A549 (cell line): ENCODE measurements at regions not wholly inside any gene's neighbourhood (a gene's known extent, or its start where the extent isn't known, plus 50 kb on each side); places are given as distances from the start of the nearest gene placed in this dataset.

Experiments used
- CHD2 ChIP-seq: fragments of 150-350 bp; IDR thresholded peaks from 2 replicates; pipeline ENCODE4 v1.6.1; 2014; ENCODE audit warnings: low read length; ENCODE audit not compliant: partially characterized antibody
- EP300 ChIP-seq, 2 experiments: fragments of >200 bp; sonication (Bioruptor Twin); formaldehyde crosslinking; IDR thresholded peaks; 2 replicates in 1 of 2; 3 replicates in 1 of 2; pipeline ENCODE4 v1.6.1; 2016 to 2017
- RAD21 ChIP-seq, 2 experiments: fragments of >200 bp in 1 of 2; sonication (Bioruptor Twin) in 1 of 2; formaldehyde crosslinking in 1 of 2; IDR thresholded peaks in 1 of 2; conservative IDR thresholded peaks in 1 of 2; 2 replicates in 1 of 2; 3 replicates in 1 of 2; pipeline ENCODE4 v1.6.1; 2012 to 2018; ENCODE audit warnings: inconsistent platforms in 1 of 2
- TF ChIP-seq, protein P1 (sequence below): fragments of 200-600 bp; sonication (generic); IDR thresholded peaks from 2 replicates; pipeline ENCODE4 v1.6.1; 2016; ENCODE audit warnings: antibody characterized with exemption, mild to moderate bottlenecking, moderate library complexity
- TF ChIP-seq, protein P2 (sequence below): IDR thresholded peaks from 2 replicates; pipeline ENCODE4 v1.6.1; 2012
- TF ChIP-seq, protein P3 (sequence below): IDR thresholded peaks from 2 replicates; pipeline ENCODE4 v1.6.1; 2012
- TF ChIP-seq, protein P4 (sequence below): fragments of 150-350 bp; IDR thresholded peaks from 2 replicates; pipeline ENCODE4 v1.6.1; 2014; ENCODE audit warnings: low read depth, mild to moderate bottlenecking, low read length
- TF ChIP-seq, protein P5 (sequence below): fragments of >200 bp; sonication (Bioruptor Twin); formaldehyde crosslinking; IDR thresholded peaks from 3 replicates; pipeline ENCODE4 v1.5.1; 2016

DNA sequence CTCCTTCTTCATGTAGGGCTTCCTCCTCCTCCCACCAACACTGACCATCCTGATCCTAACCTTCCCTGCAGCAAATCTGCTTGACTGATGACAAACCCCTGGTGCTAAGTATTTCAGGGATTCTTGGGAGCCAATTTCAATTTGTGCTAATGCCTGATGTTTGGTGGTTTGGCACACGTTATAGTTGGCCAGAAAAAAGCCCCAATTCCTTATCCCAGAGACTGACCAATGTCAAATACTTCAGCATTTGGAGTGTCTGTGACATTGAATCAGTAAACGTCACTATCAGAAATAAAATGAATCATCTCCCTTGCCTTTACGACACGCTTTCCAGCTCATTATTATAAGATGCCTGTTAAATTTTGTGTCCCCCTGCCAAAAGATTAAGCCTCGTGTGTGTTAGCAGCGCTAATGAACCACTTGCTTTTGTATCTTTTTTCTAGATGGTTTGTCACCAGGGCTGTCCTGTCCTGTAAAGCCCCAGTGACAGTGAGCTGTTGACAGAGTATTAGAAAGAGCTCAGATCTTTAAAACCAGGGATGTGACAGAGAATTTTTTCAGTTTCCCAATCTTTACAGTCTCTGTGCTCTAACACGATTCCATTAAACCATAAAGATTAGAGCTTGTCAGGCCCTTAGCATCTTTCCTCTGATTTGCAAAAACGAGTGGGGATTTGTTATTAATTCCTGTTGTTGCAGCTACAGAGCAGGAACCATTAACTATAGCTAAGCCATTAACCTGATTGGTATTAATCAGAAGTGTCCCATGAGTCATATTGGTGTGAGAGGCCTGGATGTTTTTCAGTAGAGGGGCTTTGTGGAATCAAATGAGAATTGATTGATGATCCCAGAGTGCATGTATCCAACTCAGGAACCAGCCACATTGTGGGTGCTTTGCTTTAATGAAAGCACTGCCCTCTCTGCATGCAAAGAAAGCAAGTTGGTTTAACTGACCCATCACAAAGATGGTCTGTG lies 665.1 kb upstream of the PLXNA2 start:
- TF ChIP-seq, protein P1, sequence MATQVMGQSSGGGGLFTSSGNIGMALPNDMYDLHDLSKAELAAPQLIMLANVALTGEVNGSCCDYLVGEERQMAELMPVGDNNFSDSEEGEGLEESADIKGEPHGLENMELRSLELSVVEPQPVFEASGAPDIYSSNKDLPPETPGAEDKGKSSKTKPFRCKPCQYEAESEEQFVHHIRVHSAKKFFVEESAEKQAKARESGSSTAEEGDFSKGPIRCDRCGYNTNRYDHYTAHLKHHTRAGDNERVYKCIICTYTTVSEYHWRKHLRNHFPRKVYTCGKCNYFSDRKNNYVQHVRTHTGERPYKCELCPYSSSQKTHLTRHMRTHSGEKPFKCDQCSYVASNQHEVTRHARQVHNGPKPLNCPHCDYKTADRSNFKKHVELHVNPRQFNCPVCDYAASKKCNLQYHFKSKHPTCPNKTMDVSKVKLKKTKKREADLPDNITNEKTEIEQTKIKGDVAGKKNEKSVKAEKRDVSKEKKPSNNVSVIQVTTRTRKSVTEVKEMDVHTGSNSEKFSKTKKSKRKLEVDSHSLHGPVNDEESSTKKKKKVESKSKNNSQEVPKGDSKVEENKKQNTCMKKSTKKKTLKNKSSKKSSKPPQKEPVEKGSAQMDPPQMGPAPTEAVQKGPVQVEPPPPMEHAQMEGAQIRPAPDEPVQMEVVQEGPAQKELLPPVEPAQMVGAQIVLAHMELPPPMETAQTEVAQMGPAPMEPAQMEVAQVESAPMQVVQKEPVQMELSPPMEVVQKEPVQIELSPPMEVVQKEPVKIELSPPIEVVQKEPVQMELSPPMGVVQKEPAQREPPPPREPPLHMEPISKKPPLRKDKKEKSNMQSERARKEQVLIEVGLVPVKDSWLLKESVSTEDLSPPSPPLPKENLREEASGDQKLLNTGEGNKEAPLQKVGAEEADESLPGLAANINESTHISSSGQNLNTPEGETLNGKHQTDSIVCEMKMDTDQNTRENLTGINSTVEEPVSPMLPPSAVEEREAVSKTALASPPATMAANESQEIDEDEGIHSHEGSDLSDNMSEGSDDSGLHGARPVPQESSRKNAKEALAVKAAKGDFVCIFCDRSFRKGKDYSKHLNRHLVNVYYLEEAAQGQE, result no peak
- TF ChIP-seq EP300 (IDR thresholded peaks at IDR 0.05) (no peak), CHD2 (no peak), RAD21 (conservative IDR thresholded peaks at IDR 0.05 in 1 of 2, IDR thresholded peaks at IDR 0.05 in 1 of 2) (no peak)
- TF ChIP-seq, protein P2, sequence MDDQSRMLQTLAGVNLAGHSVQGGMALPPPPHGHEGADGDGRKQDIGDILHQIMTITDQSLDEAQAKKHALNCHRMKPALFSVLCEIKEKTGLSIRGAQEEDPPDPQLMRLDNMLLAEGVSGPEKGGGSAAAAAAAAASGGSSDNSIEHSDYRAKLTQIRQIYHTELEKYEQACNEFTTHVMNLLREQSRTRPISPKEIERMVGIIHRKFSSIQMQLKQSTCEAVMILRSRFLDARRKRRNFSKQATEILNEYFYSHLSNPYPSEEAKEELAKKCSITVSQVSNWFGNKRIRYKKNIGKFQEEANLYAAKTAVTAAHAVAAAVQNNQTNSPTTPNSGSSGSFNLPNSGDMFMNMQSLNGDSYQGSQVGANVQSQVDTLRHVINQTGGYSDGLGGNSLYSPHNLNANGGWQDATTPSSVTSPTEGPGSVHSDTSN, result no peak
- TF ChIP-seq, protein P3, sequence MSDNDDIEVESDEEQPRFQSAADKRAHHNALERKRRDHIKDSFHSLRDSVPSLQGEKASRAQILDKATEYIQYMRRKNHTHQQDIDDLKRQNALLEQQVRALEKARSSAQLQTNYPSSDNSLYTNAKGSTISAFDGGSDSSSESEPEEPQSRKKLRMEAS, result no peak
- TF ChIP-seq, protein P4, sequence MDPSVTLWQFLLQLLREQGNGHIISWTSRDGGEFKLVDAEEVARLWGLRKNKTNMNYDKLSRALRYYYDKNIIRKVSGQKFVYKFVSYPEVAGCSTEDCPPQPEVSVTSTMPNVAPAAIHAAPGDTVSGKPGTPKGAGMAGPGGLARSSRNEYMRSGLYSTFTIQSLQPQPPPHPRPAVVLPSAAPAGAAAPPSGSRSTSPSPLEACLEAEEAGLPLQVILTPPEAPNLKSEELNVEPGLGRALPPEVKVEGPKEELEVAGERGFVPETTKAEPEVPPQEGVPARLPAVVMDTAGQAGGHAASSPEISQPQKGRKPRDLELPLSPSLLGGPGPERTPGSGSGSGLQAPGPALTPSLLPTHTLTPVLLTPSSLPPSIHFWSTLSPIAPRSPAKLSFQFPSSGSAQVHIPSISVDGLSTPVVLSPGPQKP, result no peak
- TF ChIP-seq, protein P5, sequence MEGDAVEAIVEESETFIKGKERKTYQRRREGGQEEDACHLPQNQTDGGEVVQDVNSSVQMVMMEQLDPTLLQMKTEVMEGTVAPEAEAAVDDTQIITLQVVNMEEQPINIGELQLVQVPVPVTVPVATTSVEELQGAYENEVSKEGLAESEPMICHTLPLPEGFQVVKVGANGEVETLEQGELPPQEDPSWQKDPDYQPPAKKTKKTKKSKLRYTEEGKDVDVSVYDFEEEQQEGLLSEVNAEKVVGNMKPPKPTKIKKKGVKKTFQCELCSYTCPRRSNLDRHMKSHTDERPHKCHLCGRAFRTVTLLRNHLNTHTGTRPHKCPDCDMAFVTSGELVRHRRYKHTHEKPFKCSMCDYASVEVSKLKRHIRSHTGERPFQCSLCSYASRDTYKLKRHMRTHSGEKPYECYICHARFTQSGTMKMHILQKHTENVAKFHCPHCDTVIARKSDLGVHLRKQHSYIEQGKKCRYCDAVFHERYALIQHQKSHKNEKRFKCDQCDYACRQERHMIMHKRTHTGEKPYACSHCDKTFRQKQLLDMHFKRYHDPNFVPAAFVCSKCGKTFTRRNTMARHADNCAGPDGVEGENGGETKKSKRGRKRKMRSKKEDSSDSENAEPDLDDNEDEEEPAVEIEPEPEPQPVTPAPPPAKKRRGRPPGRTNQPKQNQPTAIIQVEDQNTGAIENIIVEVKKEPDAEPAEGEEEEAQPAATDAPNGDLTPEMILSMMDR, result no peak
